MM.1S (cell line): ENCODE measurements at regions not wholly inside any gene's neighbourhood (a gene's known extent, or its start where the extent isn't known, plus 50 kb on each side); places are given as distances from the start of the nearest gene placed in this dataset.
"Not testable (repeated sequence)": the region's sequence is repeated elsewhere in the genome, so short reads cannot be mapped to it uniquely, and the experiment has no call there.

Experiments
- DNase-seq: peaks from one replicate; pipeline ENCODE4 v3.0.0-alpha.2; 2015
- H2AFZ ChIP-seq: fragments of 300-600 bp; sonication (generic); 2 replicates; pipeline ENCODE4 v1.6.0; 2016; ENCODE audit warnings: antibody characterized with exemption, low read length
- H3F3A ChIP-seq: fragments of 300-600 bp; sonication (generic); 2 replicates; pipeline ENCODE4 v1.6.1; 2016; ENCODE audit warnings: mild to moderate bottlenecking, antibody characterized with exemption, low read length, moderate library complexity, mixed read lengths; ENCODE audit not compliant: insufficient read depth
- H3K27ac ChIP-seq: fragments of 300-600 bp; sonication (generic); 2 replicates; pipeline ENCODE4 v1.5.1; 2016; ENCODE audit warnings: mild to moderate bottlenecking, low read length
- H3K27me3 ChIP-seq: fragments of 300-600 bp; sonication (generic); replicated peaks from 2 replicates; pipeline ENCODE4 v1.6.0; 2016; ENCODE audit warnings: low read length; ENCODE audit not compliant: insufficient read depth
- H3K36me3 ChIP-seq: fragments of 300-600 bp; sonication (generic); replicated peaks from 2 replicates; pipeline ENCODE4 v1.6.1; 2016; ENCODE audit warnings: mild to moderate bottlenecking, low read length, mixed read lengths; ENCODE audit not compliant: insufficient read depth
- H3K4me1 ChIP-seq: fragments of 300-600 bp; sonication (generic); 2 replicates; pipeline ENCODE4 v1.6.1; 2016; ENCODE audit warnings: low read length, mixed read lengths
- H3K4me2 ChIP-seq: fragments of 300-600 bp; sonication (generic); 2 replicates; pipeline ENCODE4 v1.6.0; 2016; ENCODE audit warnings: low read depth, low read length
- H3K4me3 ChIP-seq: fragments of 300-600 bp; sonication (generic); 2 replicates; pipeline ENCODE4 v1.5.1; 2016; ENCODE audit warnings: low read length, mixed read lengths
- H3K79me2 ChIP-seq: fragments of 300-600 bp; sonication (generic); 2 replicates; pipeline ENCODE4 v1.6.1; 2016; ENCODE audit warnings: mixed run types, low read length, mixed read lengths
- H3K9ac ChIP-seq: fragments of 300-600 bp; sonication (generic); 2 replicates; pipeline ENCODE4 v1.6.1; 2016; ENCODE audit warnings: low read length, mixed read lengths
- H3K9me2 ChIP-seq: fragments of 300-600 bp; sonication (generic); replicated peaks from 2 replicates; pipeline ENCODE4 v1.6.1; 2016; ENCODE audit warnings: mild to moderate bottlenecking, low read length, mixed read lengths; ENCODE audit not compliant: insufficient read depth
- H3K9me3 ChIP-seq: fragments of 300-600 bp; sonication (generic); replicated peaks from 2 replicates; pipeline ENCODE4 v1.6.1; 2016; ENCODE audit warnings: mild to moderate bottlenecking, low read length, mixed read lengths; ENCODE audit not compliant: insufficient read depth
- H4K20me1 ChIP-seq: fragments of 300-600 bp; sonication (generic); 2 replicates; pipeline ENCODE4 v1.6.1; 2016; ENCODE audit warnings: mild to moderate bottlenecking, low read length, moderate library complexity, mixed read lengths; ENCODE audit not compliant: insufficient read depth
- EZH2 ChIP-seq: fragments of 300-600 bp; sonication (generic); optimal IDR thresholded peaks from 2 replicates; pipeline ENCODE3; 2017; ENCODE audit warnings: low read depth, mild to moderate bottlenecking, antibody characterized with exemption, low read length, mixed read lengths
- EZH2phosphoT487 ChIP-seq: fragments of 300-600 bp; sonication (generic); IDR thresholded peaks from 2 replicates; pipeline ENCODE4 v1.6.1; 2018; ENCODE audit warnings: antibody characterized with exemption, low read length
- TF ChIP-seq, protein P1 (sequence below): fragments of 300-600 bp; sonication (generic); IDR thresholded peaks from 2 replicates; pipeline ENCODE4 v1.5.1; 2016; ENCODE audit warnings: antibody characterized with exemption, low read length, mixed read lengths

DNA sequence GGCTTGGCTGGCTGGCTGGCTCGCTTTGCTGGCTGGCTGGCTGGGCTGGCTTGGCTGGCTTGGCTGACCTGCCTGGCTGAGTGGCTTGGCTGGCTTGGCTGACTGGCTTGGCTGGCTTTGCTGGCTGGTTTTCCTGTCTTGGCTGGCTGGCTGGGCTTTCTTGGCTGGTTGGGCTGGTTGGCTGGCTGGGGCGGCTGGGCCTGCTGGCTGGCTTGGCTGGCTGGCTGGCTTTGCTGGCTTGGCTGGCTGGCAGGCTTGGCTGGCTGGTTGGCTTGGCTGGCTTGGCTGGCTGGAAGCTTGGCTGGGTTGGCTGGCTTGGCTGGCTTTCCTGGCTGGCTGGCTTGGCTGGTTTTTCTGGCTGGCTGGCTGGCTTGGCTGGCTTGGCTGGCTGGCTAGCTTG is 435.6 kb downstream of the GOLGA6L6 start:
- no peaks in the 10 kb centered on the region for H3K79me2 ChIP-seq
- no peak overlapping the region for H3K27ac ChIP-seq
- H3K27me3 ChIP-seq, result no peaks in the 10 kb centered on the region
- H3F3A ChIP-seq, result no peaks in the 10 kb centered on the region
- no peak overlapping the region for H2AFZ ChIP-seq
- H3K36me3 ChIP-seq, result no peaks in the 10 kb centered on the region
- no peak overlapping the region for H3K9ac ChIP-seq
- peak; percentile 2 for DNase-seq
- no peaks in the 10 kb centered on the region for H3K9me3 ChIP-seq
- H3K4me1 ChIP-seq, result no peaks in the 10 kb centered on the region
- TF ChIP-seq, protein P1, sequence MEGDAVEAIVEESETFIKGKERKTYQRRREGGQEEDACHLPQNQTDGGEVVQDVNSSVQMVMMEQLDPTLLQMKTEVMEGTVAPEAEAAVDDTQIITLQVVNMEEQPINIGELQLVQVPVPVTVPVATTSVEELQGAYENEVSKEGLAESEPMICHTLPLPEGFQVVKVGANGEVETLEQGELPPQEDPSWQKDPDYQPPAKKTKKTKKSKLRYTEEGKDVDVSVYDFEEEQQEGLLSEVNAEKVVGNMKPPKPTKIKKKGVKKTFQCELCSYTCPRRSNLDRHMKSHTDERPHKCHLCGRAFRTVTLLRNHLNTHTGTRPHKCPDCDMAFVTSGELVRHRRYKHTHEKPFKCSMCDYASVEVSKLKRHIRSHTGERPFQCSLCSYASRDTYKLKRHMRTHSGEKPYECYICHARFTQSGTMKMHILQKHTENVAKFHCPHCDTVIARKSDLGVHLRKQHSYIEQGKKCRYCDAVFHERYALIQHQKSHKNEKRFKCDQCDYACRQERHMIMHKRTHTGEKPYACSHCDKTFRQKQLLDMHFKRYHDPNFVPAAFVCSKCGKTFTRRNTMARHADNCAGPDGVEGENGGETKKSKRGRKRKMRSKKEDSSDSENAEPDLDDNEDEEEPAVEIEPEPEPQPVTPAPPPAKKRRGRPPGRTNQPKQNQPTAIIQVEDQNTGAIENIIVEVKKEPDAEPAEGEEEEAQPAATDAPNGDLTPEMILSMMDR, result no peak
- TF ChIP-seq EZH2phosphoT487 (no peak), EZH2 (no peak)
- H4K20me1 ChIP-seq, result no peaks in the 10 kb centered on the region
- no peak overlapping the region for H3K4me3 ChIP-seq
- H3K4me2 ChIP-seq, result no peak overlapping the region
- H3K9me2 ChIP-seq, result no peaks in the 10 kb centered on the region

DNA sequence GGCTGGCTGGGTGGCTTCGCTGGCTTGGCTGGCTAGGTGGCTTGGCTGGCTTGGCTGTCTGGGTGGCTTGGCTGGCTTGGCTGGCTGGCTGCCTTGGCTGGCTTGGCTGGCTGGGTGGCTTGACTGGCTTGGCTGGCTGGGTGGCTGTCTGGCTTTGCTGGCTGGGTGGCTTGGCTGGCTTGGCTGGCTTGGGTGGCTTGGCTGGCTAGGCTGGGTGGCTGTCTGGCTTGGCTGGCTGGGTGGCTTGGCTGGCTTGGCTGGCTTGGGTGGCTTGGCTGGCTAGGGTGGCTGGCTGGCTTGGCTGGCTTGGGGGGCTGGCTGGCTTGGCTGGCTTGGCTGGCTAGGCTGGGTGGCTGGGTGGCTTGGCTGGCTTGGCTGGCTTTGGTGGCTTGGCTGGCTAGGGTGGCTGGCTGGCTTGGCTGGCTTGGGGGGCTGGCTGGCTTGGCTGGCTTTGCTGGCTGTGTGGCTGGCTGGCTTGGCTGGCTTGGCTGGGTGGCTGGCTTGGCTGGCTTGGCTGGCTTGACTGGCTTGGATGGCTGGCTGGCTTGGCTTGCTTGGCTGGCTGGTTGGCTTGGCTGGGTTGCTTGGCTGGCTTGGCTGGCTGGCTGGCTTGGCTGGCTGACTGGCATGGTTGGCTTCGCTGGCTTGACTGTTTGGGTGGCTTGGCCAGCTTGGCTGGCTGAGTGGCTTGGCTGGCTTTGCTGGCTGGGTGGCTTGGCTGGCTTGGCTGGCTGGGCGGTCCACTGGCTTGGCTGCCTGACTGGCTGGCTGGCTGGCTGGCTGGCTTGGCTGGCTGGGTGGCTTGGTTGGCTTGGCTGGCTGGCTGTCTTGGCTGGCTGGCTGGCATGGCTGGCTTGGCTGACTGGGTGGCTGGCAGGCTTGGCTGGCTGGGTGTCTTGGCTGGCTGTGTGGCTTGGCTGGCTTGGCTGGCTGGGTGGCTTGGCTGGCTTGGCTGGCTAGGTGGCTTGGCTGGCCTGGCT is 436.3 kb downstream of the GOLGA6L6 start:
- not testable (repeated sequence) for H3K36me3 ChIP-seq, H3K27me3 ChIP-seq, H4K20me1 ChIP-seq, H3F3A ChIP-seq, H3K9me2 ChIP-seq, H3K27ac ChIP-seq, H3K9me3 ChIP-seq, H3K79me2 ChIP-seq, H3K4me1 ChIP-seq, H3K4me3 ChIP-seq, H3K9ac ChIP-seq, H3K4me2 ChIP-seq, H2AFZ ChIP-seq
- DNase-seq, result peak; percentile 3

DNA sequence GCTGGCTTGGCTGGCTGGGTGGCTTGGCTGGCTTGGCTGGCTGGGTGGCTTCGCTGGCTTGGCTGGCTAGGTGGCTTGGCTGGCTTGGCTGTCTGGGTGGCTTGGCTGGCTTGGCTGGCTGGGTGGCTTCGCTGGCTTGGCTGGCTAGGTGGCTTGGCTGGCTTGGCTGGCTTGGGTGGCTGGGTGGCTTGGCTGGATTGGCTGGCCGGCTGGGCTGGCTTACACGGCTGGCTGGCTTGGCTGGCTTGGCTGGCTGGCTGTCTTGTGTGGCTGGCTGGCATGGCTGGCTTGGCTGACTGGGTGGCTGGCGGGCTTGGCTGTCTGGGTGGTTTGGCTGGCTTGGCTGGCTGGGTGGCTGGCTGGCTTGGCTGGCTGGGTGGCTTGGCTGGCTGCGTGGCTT is 437.0 kb downstream of the GOLGA6L6 start:
- not testable (repeated sequence) for H3K9ac ChIP-seq, DNase-seq, H3K36me3 ChIP-seq, H3K4me2 ChIP-seq, H2AFZ ChIP-seq, H3K79me2 ChIP-seq, H3K27ac ChIP-seq, H3K9me2 ChIP-seq, H4K20me1 ChIP-seq, H3K9me3 ChIP-seq, H3F3A ChIP-seq, H3K4me1 ChIP-seq, H3K27me3 ChIP-seq, H3K4me3 ChIP-seq

DNA sequence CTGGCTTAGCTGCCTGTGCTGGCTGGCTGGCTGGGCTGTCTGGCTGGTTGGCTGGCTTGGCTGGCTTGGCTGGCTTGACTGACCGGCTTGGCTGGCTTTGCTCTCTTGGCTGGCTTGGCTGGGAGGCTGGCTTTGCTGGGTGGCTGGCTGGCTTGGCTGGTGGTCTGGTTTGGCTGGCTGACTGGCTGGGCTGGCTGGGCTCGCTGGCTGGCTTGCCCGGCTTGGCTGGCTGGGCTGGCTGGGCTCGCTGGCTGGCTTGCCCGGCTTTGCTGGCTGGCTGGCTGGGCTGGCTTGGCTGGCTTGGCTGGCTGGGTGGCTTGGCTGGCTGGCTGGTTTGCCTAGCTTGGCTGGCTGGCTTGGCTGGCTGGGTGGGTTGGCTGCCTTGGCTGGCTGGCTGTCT is 438.7 kb downstream of the GOLGA6L6 start:
- not testable (repeated sequence) for DNase-seq, H2AFZ ChIP-seq, H3K4me2 ChIP-seq, H3K9me2 ChIP-seq, H3K27me3 ChIP-seq, H4K20me1 ChIP-seq, H3K79me2 ChIP-seq, H3K4me1 ChIP-seq, H3K27ac ChIP-seq, H3K9me3 ChIP-seq, H3K4me3 ChIP-seq, H3K9ac ChIP-seq, H3K36me3 ChIP-seq, H3F3A ChIP-seq

DNA sequence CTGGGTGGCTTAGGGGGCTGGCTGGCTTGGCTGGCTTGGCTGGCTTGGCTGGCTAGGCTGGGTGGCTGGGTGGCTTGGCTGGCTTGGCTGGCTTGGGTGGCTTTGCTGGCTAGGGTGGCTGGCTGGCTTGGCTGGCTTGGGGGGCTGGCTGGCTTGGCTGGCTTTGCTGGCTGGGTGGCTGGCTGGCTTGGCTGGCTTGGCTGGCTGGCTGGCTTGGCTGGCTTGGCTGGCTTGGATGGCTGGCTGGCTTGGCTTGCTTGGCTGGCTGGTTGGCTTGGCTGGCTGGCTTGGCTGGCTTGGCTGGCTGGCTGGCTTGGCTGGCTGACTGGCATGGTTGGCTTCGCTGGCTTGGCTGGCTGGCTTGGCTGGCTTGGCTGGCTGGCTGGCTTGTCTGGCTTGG is 439.4 kb downstream of the GOLGA6L6 start:
- not testable (repeated sequence) for H3K27ac ChIP-seq, H3K27me3 ChIP-seq, H3F3A ChIP-seq, H3K4me3 ChIP-seq, H3K36me3 ChIP-seq, H3K4me1 ChIP-seq, H3K9ac ChIP-seq, H3K79me2 ChIP-seq, H2AFZ ChIP-seq, H3K9me3 ChIP-seq, H3K4me2 ChIP-seq, H3K9me2 ChIP-seq, H4K20me1 ChIP-seq, DNase-seq

DNA sequence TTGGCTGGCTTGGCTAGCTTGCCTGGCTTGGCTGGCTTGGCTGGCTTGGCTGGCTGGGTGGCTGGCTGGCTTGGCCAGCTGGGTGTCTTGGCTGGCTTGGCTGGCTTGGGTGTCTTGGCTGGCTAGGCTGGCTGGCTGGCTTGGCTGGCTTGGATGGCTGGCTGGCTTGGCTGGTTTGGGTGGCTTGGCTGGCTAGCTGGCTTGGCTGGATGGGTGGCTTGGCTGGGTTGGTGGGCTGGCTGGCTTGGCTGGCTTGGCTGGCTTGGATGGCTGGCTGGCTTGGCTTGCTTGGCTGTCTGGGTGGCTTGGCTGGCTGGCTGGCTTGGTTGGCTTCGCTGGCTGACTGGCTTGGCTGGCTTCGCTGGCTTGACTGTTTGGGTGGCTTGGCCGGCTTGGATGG is 440.3 kb downstream of the GOLGA6L6 start:
- not testable (repeated sequence) for H3K4me1 ChIP-seq, H3K4me2 ChIP-seq, DNase-seq, H3K36me3 ChIP-seq, H3K79me2 ChIP-seq, H3K27me3 ChIP-seq, H3K27ac ChIP-seq, H4K20me1 ChIP-seq, H3K9ac ChIP-seq, H2AFZ ChIP-seq, H3K9me2 ChIP-seq, H3F3A ChIP-seq, H3K9me3 ChIP-seq, H3K4me3 ChIP-seq

DNA sequence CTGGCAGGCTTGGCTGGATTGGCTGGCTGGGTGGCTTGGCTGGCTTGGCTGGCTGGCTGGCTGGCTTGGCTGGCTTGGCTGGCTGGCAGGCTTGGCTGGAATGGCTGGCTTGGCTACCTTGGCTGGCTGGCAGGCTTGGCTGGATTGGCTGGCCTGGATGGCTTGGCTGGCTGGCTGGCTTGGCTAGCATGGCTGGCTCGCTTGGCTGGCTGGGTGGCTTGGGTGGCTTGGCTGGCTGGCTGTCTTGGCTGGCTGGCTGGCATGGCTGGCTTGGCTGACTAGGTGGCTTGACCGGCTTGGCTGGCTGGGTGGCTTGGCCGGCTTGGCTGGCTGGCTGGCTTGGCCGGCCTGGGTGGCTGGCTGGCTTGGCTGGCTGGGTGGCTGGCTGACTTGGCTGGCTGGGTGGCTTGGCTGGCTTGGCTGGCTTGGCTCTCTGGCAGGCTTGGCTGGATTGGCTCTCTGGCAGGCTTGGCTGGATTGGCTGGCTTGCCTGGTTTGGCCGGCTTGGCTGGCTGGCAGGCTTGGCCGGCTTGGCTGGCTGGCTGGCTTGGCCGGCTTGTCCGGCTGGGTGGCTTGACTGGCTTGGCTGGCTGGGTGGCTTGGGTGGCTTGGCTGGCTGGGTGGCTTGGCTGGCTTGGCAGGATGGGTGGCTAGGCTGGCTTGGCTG is 440.9 kb downstream of the GOLGA6L6 start:
- H3F3A ChIP-seq, H3K4me3 ChIP-seq, H3K9me2 ChIP-seq, H3K27me3 ChIP-seq, H3K4me2 ChIP-seq, H3K36me3 ChIP-seq, H3K4me1 ChIP-seq, H2AFZ ChIP-seq, H3K27ac ChIP-seq, H3K9ac ChIP-seq, DNase-seq, H3K9me3 ChIP-seq, H3K79me2 ChIP-seq, H4K20me1 ChIP-seq: not testable (repeated sequence)
